ENCODE measurements at regions not wholly inside any gene's neighbourhood (a gene's known extent, or its start where the extent isn't known, plus 50 kb on each side); places are given as distances from the start of the nearest gene placed in this dataset.

DNA sequence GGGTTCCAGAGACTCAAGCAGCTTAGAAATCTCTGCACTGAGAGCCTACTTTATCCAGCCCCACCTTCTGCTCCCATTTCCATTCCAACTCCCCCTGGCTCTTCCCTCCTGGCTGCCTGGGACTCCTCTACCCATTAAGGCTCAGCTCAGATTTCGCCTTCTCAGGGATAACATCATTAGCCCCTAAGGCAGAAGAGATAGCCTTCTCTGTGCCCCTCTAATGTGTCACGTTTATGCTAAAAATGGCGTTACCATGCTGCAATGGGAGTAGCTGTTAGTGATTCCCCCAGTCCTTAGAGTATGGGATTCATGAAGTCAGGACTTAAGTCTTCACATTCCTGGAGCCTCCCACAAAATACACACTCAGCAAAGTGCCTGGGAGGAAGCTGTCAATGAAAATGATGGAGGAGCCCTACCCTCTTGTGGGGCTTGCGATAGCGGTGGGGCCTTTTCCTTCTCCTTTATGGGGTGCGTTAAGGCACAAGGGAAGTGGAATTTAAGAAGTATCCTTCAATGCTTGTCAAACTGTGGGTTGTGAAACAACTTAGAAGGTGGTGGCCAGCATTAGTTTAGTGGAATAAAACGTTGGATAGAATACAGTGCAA, 144.7 kb upstream of the COPS8 start:
- no peak for DNase-seq (ENCODE audit: insufficient read length, low spot score)
- no peak for FAIRE-seq
- TF ChIP-seq, protein P1, sequence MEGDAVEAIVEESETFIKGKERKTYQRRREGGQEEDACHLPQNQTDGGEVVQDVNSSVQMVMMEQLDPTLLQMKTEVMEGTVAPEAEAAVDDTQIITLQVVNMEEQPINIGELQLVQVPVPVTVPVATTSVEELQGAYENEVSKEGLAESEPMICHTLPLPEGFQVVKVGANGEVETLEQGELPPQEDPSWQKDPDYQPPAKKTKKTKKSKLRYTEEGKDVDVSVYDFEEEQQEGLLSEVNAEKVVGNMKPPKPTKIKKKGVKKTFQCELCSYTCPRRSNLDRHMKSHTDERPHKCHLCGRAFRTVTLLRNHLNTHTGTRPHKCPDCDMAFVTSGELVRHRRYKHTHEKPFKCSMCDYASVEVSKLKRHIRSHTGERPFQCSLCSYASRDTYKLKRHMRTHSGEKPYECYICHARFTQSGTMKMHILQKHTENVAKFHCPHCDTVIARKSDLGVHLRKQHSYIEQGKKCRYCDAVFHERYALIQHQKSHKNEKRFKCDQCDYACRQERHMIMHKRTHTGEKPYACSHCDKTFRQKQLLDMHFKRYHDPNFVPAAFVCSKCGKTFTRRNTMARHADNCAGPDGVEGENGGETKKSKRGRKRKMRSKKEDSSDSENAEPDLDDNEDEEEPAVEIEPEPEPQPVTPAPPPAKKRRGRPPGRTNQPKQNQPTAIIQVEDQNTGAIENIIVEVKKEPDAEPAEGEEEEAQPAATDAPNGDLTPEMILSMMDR (IDR thresholded peaks at IDR 0.05; ENCODE audit: insufficient read depth, missing control alignments), result no peak

DNA sequence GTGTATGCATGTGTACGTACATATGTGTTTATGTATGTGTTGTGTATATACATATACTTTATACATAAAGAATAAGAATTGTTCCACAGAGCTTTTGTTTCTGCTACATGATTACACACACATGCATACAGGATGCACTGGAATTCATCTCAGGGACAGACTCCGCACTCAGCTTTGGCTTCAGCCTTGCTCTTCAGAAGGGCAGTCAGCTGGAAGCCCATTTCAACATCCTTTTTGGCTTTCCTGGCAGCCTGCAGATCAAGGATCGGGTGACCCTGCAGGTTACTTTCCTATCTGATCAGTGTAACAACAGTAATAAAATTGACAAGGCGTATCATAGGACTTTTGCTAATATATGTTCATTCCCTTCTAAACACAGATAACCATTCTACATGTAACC, 144.1 kb upstream of the COPS8 start:
- TF ChIP-seq, protein P1 (IDR thresholded peaks at IDR 0.05; ENCODE audit: insufficient read depth, missing control alignments), result no peak
- FAIRE-seq (no peak), DNase-seq (ENCODE audit: insufficient read length, low spot score) (no peak)

DNA sequence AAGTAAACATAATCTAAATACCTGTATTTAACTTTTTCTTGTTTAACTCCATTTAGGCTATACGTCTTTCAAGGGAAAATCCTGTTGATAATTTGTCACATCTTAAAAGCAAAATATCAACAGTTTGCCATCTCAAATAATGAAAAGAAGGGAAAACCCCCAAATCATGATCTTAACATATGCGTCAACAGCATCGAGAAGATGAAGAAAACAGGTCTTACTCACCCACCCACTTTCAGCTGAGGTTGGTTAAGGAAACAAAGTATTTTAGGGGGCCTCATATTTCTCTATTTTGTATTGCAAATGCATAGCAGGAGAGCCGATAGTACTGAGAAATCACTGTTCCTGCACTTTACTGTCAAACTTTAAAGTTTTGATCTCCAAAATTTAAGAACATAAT, 143.1 kb upstream of the COPS8 start:
- TF ChIP-seq, protein P1 (IDR thresholded peaks at IDR 0.05; ENCODE audit: insufficient read depth, missing control alignments), result no peak
- FAIRE-seq, result no peak
- DNase-seq (ENCODE audit: insufficient read length, low spot score), result no peak

DNA sequence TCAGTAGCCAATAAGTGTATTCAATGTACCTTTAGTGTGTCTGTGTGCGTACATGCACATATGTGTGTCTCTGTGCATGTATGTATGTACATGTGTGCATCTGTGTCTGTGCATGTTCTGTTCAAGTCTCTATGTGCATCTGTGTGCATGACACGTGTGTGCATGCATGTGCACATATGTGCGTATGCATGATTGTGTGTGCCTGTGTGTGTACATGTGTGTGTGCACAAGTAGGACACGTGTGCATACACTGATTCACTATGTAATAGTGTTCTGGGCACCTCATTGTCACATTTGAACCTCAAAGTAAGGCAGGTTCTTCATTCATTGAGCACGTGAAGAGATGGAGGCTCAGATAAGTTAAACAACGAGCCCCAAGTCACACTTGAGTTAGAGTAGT, 142.6 kb upstream of the COPS8 start:
- TF ChIP-seq, protein P1 (IDR thresholded peaks at IDR 0.05; ENCODE audit: insufficient read depth, missing control alignments), result no peak
- FAIRE-seq, result no peak
- DNase-seq (ENCODE audit: insufficient read length, low spot score), result no peak

DNA sequence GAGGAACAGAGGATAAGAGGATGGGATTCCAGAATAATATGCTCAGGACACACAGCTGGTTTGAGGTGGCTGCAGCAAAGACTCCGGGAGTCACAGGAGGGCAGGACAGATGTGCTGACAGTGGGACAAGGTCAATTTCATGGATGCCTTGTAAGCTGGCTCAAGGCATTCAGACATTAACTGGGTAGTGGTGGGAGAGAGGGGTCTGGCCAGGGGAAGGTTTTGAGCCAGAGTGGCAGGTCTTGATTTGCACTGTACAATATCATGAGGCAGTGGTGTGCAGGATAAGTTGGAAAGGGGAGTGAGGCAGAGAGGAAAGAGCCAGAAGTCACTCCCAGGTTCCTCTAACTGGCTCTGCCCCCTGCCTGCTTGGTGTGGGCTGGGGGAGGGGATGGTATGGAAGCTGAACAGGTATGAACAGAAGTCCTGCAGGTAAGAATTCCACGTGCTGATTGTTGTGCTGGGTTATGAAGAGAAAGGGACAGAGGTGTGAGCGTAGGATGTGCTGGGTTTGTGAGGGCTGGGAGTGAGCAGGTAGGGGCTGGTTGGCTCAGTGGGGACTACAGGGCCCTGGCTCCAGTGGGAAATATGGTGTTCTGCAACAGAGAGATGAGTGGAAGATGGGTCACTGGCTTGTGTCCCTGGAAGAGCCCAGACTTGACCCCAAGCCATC, 141.7 kb upstream of the COPS8 start:
- TF ChIP-seq, protein P1 (IDR thresholded peaks at IDR 0.05; ENCODE audit: insufficient read depth, missing control alignments), result no peak
- DNase-seq (ENCODE audit: insufficient read length, low spot score) (no peak), FAIRE-seq (no peak)

DNA sequence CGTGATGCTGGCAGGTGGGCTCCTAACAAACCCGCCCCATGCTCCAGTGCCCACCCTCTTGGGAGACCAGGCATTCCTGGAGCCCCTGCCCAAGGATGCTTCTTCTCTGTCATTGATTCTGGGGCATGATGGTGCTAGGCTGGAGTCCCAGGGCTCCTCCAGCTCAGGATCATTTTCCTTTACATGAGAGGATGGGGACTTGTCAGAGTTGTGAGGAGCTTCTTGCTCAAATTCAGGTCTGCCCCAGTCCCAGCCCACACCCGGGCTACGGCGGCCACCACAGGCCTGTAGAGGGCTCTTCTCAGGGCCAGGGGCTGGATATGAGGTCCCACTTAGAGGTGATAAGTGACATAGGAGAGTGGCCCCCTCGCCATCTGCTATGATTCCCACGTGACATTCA, 141.1 kb upstream of the COPS8 start:
- no peak for FAIRE-seq
- no peak for DNase-seq (ENCODE audit: insufficient read length, low spot score)
- TF ChIP-seq, protein P1 (IDR thresholded peaks at IDR 0.05; ENCODE audit: insufficient read depth, missing control alignments), result no peak

DNA sequence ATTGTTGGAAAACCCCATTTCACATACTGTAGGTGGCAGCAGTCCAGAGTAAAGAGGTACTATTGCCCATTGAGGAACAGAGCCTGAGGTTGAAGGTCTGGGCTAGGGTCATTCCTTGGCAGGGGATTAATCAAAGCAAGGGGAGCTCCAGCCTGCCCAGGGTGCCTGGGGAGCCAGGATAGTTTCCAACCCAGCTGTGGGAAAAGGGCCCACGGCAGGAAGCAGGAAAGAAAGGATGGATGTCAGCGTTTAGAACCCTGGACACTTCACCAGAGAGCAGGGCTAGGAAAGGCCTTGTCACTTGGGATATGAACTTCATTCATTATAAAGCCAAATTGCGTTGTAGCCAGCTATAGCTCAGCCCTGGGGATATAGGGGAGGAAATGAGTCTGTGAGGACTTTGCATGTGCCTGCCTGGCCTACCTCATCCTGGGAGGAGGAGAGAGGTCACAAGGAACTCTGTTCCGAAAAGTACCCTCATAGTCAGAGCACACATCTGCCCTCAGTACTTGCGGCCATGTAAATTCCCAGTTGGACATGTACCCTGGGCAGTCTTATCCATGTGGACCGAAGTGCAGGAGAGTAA, 140.2 kb upstream of the COPS8 start:
- FAIRE-seq (no peak), DNase-seq (ENCODE audit: insufficient read length, low spot score) (no peak)
- TF ChIP-seq, protein P1 (IDR thresholded peaks at IDR 0.05; ENCODE audit: insufficient read depth, missing control alignments), result no peak
